Dendritic cell treated with granulocyte-macrophage colony-stimulating factor and Interleukin-4, amounts not matched to agents 40 ng/mL and 50 ng/mL, for 4 days (primary cell): ENCODE measurements at regions not wholly inside any gene's neighbourhood (a gene's known extent, or its start where the extent isn't known, plus 50 kb on each side); places are given as distances from the start of the nearest gene placed in this dataset.

Source experiments
- H3K27ac Mint-ChIP-seq: one replicate; pipeline ENCODE4 v1.8.0; 2022; ENCODE audit warnings: mild to moderate bottlenecking, mixed read lengths
- H3K27me3 Mint-ChIP-seq: one replicate; pipeline ENCODE4 v1.8.0; 2022; ENCODE audit warnings: mild to moderate bottlenecking, mixed read lengths
- H3K36me3 Mint-ChIP-seq: one replicate; pipeline ENCODE4 v1.8.0; 2022; ENCODE audit warnings: low read depth, mixed read lengths
- H3K4me1 Mint-ChIP-seq: one replicate; pipeline ENCODE4 v1.8.0; 2022; ENCODE audit warnings: low read depth, mixed read lengths
- H3K4me3 Mint-ChIP-seq: one replicate; pipeline ENCODE4 v1.8.0; 2022; ENCODE audit warnings: mild to moderate bottlenecking, moderate library complexity, mixed read lengths
- H3K9me3 Mint-ChIP-seq: one replicate; pipeline ENCODE4 v1.8.0; 2022; ENCODE audit warnings: mixed read lengths
- intact Hi-C: fragments of 100-400 bp; cut with micrococcal nuclease; formaldehyde crosslinking; loops from one replicate; pipeline ENCODE4 v1.15.0; 2022

- intact Hi-C loops = no loop called here
- Mint-ChIP-seq H3K4me1 (peaks cover 7% of the 10 kb centered on the region), H3K27ac (no peak overlapping the region), H3K36me3 (no peaks in the 10 kb centered on the region), H3K9me3 (no peaks in the 10 kb centered on the region), H3K4me3 (no peak overlapping the region), H3K27me3 (no peaks in the 10 kb centered on the region)
Observed at GRCh38 chr5:143653766-143654282, 158.1 kb upstream of the HMHB1 start.

GRCh38 chr5:143653256-143653655 lies 158.7 kb upstream of the HMHB1 start:
- H3K36me3 Mint-ChIP-seq = no peaks in the 10 kb centered on the region
- H3K27me3 Mint-ChIP-seq = no peaks in the 10 kb centered on the region
- intact Hi-C loops = no loop called here
- H3K4me1 Mint-ChIP-seq = peaks cover 10% of the 10 kb centered on the region
- no peak overlapping the region for H3K4me3 Mint-ChIP-seq
- H3K27ac Mint-ChIP-seq = no peak overlapping the region
- no peaks in the 10 kb centered on the region for H3K9me3 Mint-ChIP-seq

- Mint-ChIP-seq H3K4me1 (peaks cover 5% of the 10 kb centered on the region), H3K27ac (no peak overlapping the region), H3K9me3 (no peaks in the 10 kb centered on the region), H3K36me3 (no peaks in the 10 kb centered on the region), H3K4me3 (no peak overlapping the region), H3K27me3 (no peaks in the 10 kb centered on the region)
- intact Hi-C loops = no loop called here
Observed at GRCh38 chr5:143652108-143652700, 159.8 kb upstream of the HMHB1 start.

GRCh38 chr5:143649937-143650621 lies 161.9 kb upstream of the HMHB1 start:
- H3K27me3 Mint-ChIP-seq = no peaks in the 10 kb centered on the region
- H3K36me3 Mint-ChIP-seq = no peaks in the 10 kb centered on the region
- no peak overlapping the region for H3K27ac Mint-ChIP-seq
- H3K4me1 Mint-ChIP-seq = peaks cover 5% of the 10 kb centered on the region
- no peaks in the 10 kb centered on the region for H3K9me3 Mint-ChIP-seq
- H3K4me3 Mint-ChIP-seq = no peak overlapping the region
- intact Hi-C loops = no loop called here

- peaks cover 5% of the 10 kb centered on the region for H3K4me1 Mint-ChIP-seq
- no peaks in the 10 kb centered on the region for H3K36me3 Mint-ChIP-seq
- no peak overlapping the region for H3K27ac Mint-ChIP-seq
- H3K4me3 Mint-ChIP-seq = no peak overlapping the region
- intact Hi-C loops = loop anchor here (1.0 kb wide), 1 partner anchor 177 kb away; no protein-coding TSS in a partner anchor
- no peaks in the 10 kb centered on the region for H3K27me3 Mint-ChIP-seq
- no peaks in the 10 kb centered on the region for H3K9me3 Mint-ChIP-seq
Observed at GRCh38 chr5:143648696-143649095, 163.3 kb upstream of the HMHB1 start.

- no peaks in the 10 kb centered on the region for H3K36me3 Mint-ChIP-seq
- H3K4me1 Mint-ChIP-seq = peaks cover 12% of the 10 kb centered on the region
- intact Hi-C loops = no loop called here
- no peaks in the 10 kb centered on the region for H3K9me3 Mint-ChIP-seq
- H3K27ac Mint-ChIP-seq = no peak overlapping the region
- no peak overlapping the region for H3K4me3 Mint-ChIP-seq
- no peaks in the 10 kb centered on the region for H3K27me3 Mint-ChIP-seq
Observed at GRCh38 chr5:143646961-143647360, 165.0 kb upstream of the HMHB1 start.

GRCh38 chr5:143645356-143645755 lies 166.6 kb upstream of the HMHB1 start:
- Mint-ChIP-seq H3K9me3 (no peaks in the 10 kb centered on the region), H3K27ac (no peak overlapping the region), H3K36me3 (no peaks in the 10 kb centered on the region), H3K4me1 (peaks cover 12% of the 10 kb centered on the region), H3K4me3 (no peak overlapping the region), H3K27me3 (no peaks in the 10 kb centered on the region)
- intact Hi-C loops = no loop called here

- Mint-ChIP-seq H3K4me1 (peaks cover 12% of the 10 kb centered on the region), H3K4me3 (no peak overlapping the region), H3K36me3 (no peaks in the 10 kb centered on the region), H3K27me3 (no peaks in the 10 kb centered on the region), H3K27ac (no peak overlapping the region), H3K9me3 (no peaks in the 10 kb centered on the region)
- intact Hi-C loops = no loop called here
Observed at GRCh38 chr5:143644727-143645126, 167.2 kb upstream of the HMHB1 start.

GRCh38 chr5:143642791-143643190 lies 169.2 kb upstream of the HMHB1 start:
- peaks cover 7% of the 10 kb centered on the region for H3K4me1 Mint-ChIP-seq
- intact Hi-C loops = no loop called here
- no peak overlapping the region for H3K27ac Mint-ChIP-seq
- no peaks in the 10 kb centered on the region for H3K27me3 Mint-ChIP-seq
- no peaks in the 10 kb centered on the region for H3K36me3 Mint-ChIP-seq
- H3K4me3 Mint-ChIP-seq = no peak overlapping the region
- no peaks in the 10 kb centered on the region for H3K9me3 Mint-ChIP-seq

- no peak overlapping the region for H3K4me3 Mint-ChIP-seq
- H3K9me3 Mint-ChIP-seq = no peaks in the 10 kb centered on the region
- intact Hi-C loops = no loop called here
Observed at GRCh38 chr5:143641549-143642355, 170.2 kb upstream of the HMHB1 start.

GRCh38 chr5:143638654-143639053 lies 173.3 kb upstream of the HMHB1 start:
- H3K9me3 Mint-ChIP-seq = no peaks in the 10 kb centered on the region
- no peak overlapping the region for H3K4me3 Mint-ChIP-seq
- no peaks in the 10 kb centered on the region for H3K27me3 Mint-ChIP-seq
- intact Hi-C loops = no loop called here
- H3K36me3 Mint-ChIP-seq = no peaks in the 10 kb centered on the region
- H3K4me1 Mint-ChIP-seq = peaks cover 13% of the 10 kb centered on the region
- H3K27ac Mint-ChIP-seq = no peak overlapping the region

More at GRCh38 chr5:143641549-143642355, 170.2 kb upstream of the HMHB1 start:
- Mint-ChIP-seq H3K4me1 (peaks cover 7% of the 10 kb centered on the region), H3K27ac (no peak overlapping the region), H3K36me3 (no peaks in the 10 kb centered on the region), H3K27me3 (no peaks in the 10 kb centered on the region)

- H3K27ac Mint-ChIP-seq = no peak overlapping the region
- no peaks in the 10 kb centered on the region for H3K36me3 Mint-ChIP-seq
- H3K27me3 Mint-ChIP-seq = no peaks in the 10 kb centered on the region
- intact Hi-C loops = no loop called here
- H3K4me1 Mint-ChIP-seq = peaks cover 6% of the 10 kb centered on the region
- H3K4me3 Mint-ChIP-seq = no peak overlapping the region
- no peaks in the 10 kb centered on the region for H3K9me3 Mint-ChIP-seq
Observed at GRCh38 chr5:143636931-143637528, 174.9 kb upstream of the HMHB1 start.

GRCh38 chr5:143635888-143636287 lies 176.1 kb upstream of the HMHB1 start:
- H3K27ac Mint-ChIP-seq = no peak overlapping the region
- intact Hi-C loops = no loop called here
- H3K27me3 Mint-ChIP-seq = no peaks in the 10 kb centered on the region
- H3K36me3 Mint-ChIP-seq = no peaks in the 10 kb centered on the region
- H3K9me3 Mint-ChIP-seq = no peaks in the 10 kb centered on the region
- H3K4me3 Mint-ChIP-seq = no peak overlapping the region
- peaks cover 6% of the 10 kb centered on the region for H3K4me1 Mint-ChIP-seq
